A673 (cell line): ENCODE measurements at regions not wholly inside any gene's neighbourhood (a gene's known extent, or its start where the extent isn't known, plus 50 kb on each side); places are given as distances from the start of the nearest gene placed in this dataset.

Experiments used
- BruUV-seq: library from RNA; stranded (reverse); fragments of 400-500 nt; replicated peaks from 2 replicates; lab custom pipeline; 2021; lab: Mats Ljungman, UMichigan
- CTCF ChIA-PET: fragments of 300-600 bp; sonication (Branson Sonifier 250); formaldehyde crosslinking; loops from one replicate; lab custom pipeline; 2022; ENCODE audit warnings: antibody characterized with exemption; lab: Charles Lee
- POLR2A ChIA-PET: fragments of 300-600 bp; sonication (Branson Sonifier 250); formaldehyde crosslinking; loops from one replicate; lab custom pipeline; 2022; ENCODE audit warnings: antibody characterized with exemption; ENCODE audit not compliant: low non-redundant PET; lab: Charles Lee
- DNase-seq: peaks from one replicate; pipeline ENCODE4 v3.0.0-alpha.2; 2015; ENCODE audit warnings: low spot score
- H3K27ac ChIP-seq: fragments of 200-600 bp; sonication (generic); 2 replicates; pipeline ENCODE4 v1.5.1; 2016; ENCODE audit warnings: mixed run types, low read depth, mild to moderate bottlenecking, mixed read lengths, antibody characterized with exemption, low read length; ENCODE audit not compliant: poor library complexity, severe bottlenecking
- H3K27me3 ChIP-seq: fragments of 200-600 bp; sonication (generic); replicated peaks from 2 replicates; pipeline ENCODE4 v1.6.1; 2017; ENCODE audit warnings: mixed run types, low read depth, mild to moderate bottlenecking, mixed read lengths, antibody characterized with exemption, low read length; ENCODE audit not compliant: insufficient read depth, poor library complexity
- H3K36me3 ChIP-seq: fragments of 200-600 bp; sonication (generic); 2 replicates; pipeline ENCODE4 v1.6.1; 2016; ENCODE audit warnings: mixed run types, mild to moderate bottlenecking, mixed read lengths, antibody characterized with exemption, low read length; ENCODE audit not compliant: insufficient read depth, poor library complexity, severe bottlenecking
- H3K4me1 ChIP-seq: fragments of 200-600 bp; sonication (generic); 2 replicates; pipeline ENCODE4 v1.6.1; 2017; ENCODE audit warnings: mixed run types, mild to moderate bottlenecking, mixed read lengths, antibody characterized with exemption, low read length; ENCODE audit not compliant: insufficient read depth, poor library complexity, severe bottlenecking
- H3K4me3 ChIP-seq: fragments of 200-600 bp; sonication (generic); 2 replicates; pipeline ENCODE4 v1.5.1; 2016; ENCODE audit warnings: low read depth, mixed run types, mild to moderate bottlenecking, mixed read lengths, low read length; ENCODE audit not compliant: poor library complexity, severe bottlenecking
- H3K9me3 ChIP-seq: fragments of 200-600 bp; sonication (generic); 2 replicates; pipeline ENCODE4 v1.6.1; 2016; ENCODE audit warnings: mixed run types, low read depth, mild to moderate bottlenecking, mixed read lengths, antibody characterized with exemption, low read length; ENCODE audit not compliant: poor library complexity, severe bottlenecking
- EZH2 ChIP-seq: fragments of 200-600 bp; sonication (generic); IDR thresholded peaks from 2 replicates; pipeline ENCODE4 v1.6.1; 2017; ENCODE audit warnings: borderline replicate concordance, low read depth, mild to moderate bottlenecking, mixed read lengths, antibody characterized with exemption, low read length; ENCODE audit not compliant: poor library complexity, severe bottlenecking
- intact Hi-C: fragments of 100-400 bp; cut with micrococcal nuclease; formaldehyde crosslinking; loops from one replicate; pipeline ENCODE4 v1.10.0; 2022; ENCODE audit not compliant: unreplicated experiment
- TF ChIP-seq, protein P1 (sequence below): fragments of 300-800, 200-600 bp; sonication (generic); conservative IDR thresholded peaks from 2 replicates; pipeline ENCODE4 v1.5.1; 2017; ENCODE audit warnings: low read depth, mild to moderate bottlenecking, antibody characterized with exemption, low read length, moderate library complexity, mixed read lengths

DNA sequence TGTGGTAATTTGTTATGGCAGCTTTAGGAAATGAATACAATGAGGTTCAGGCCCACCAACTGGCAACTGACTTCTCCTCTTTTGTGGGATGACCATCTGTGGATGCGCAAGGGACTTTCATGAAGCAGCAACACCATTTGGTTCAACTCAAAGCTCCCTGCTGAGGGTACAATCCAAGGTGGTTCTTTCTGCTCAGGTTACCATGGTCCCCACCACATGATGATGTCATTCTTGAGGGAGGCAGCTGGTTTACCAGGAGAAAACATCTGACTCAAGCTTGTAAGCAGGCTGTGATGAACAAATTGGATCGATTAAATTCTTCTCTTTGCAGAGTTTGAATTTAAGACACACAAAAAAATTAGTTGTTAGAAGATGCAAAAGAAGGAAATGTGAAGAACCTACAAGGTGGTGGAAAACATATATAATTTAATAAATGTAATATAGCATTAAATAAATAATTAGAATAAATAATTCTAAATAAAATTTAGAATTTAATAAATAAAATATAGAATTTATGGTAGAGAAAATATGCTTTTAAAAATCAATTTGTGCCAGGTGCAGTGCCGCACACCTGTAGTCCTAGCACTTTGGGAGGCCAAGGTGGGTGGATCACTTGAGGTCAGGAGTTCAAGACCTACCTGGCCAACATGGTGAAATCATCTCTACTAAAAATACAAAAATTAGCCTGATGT is 67.6 kb upstream of the ANKFN1 start:
- Histone ChIP-seq H3K27ac (no peak overlapping the region), H3K36me3 (no peaks in the 10 kb centered on the region), H3K4me1 (no peaks in the 10 kb centered on the region), H3K9me3 (no peaks in the 10 kb centered on the region), H3K27me3 (peaks cover 16% of the 10 kb centered on the region), H3K4me3 (no peak overlapping the region)
- DNase-seq, result no peak
- intact Hi-C loops, result no loop called here
- ChIA-PET CTCF (no interaction called here), POLR2A (no interaction called here)
- no TSS peak for BruUV-seq
- TF ChIP-seq, protein P1, sequence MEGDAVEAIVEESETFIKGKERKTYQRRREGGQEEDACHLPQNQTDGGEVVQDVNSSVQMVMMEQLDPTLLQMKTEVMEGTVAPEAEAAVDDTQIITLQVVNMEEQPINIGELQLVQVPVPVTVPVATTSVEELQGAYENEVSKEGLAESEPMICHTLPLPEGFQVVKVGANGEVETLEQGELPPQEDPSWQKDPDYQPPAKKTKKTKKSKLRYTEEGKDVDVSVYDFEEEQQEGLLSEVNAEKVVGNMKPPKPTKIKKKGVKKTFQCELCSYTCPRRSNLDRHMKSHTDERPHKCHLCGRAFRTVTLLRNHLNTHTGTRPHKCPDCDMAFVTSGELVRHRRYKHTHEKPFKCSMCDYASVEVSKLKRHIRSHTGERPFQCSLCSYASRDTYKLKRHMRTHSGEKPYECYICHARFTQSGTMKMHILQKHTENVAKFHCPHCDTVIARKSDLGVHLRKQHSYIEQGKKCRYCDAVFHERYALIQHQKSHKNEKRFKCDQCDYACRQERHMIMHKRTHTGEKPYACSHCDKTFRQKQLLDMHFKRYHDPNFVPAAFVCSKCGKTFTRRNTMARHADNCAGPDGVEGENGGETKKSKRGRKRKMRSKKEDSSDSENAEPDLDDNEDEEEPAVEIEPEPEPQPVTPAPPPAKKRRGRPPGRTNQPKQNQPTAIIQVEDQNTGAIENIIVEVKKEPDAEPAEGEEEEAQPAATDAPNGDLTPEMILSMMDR, result no peak
- TF ChIP-seq EZH2, result no peak

DNA sequence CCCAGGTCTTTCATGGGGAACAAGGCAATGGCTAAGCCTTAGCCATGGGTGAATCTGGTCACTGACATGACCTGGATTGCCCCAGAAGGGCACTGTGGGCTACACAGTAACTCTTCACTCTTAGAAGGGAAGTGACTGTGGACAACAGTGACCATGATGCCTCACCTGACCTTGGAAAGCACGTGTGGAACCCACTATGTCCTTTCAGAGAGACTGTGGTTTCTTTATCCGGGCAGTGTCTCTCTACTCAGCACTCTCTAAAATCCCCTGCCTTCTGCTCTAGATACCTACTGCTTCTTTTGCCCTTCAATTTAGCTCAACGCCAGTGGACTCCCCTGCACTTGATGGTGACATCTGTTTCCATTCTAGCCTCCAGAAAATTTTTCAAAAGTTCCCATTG is 66.1 kb upstream of the ANKFN1 start:
- CTCF ChIA-PET, result no interaction called here

DNA sequence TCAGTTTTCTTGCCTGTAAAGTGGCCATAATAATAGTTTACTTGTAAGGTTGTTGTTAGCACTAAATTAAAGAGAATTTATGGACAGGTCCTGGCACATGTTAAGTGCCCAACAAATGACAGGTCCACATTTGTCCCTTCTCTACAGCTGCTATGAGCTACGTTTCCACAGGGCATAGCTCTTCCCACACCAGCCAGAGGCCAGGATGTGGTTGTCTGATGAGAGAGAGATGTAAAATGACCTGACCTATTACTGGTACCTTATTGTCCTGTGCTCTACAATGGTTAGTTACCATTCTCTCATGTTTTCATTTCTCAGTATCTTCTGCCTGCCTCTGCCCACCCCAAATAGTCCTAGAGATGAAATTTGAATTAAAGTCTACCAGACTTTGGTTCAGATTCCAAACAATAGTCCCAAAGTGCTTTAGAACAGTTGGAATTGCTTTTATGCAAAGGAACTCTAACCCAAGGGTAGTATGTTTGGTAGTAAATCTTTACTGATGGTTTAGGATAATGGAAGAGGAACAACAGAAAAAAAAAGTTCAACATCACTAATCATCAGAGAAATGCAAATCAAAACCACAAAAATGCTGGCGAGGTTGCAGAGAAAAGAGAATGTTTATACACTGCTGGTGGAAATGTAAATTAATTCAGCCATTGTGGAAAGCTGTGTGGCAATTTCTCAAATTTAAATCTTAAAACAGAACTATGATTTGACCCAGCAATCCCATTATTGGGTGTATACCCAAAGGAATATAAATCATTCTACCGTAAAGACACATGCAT is 57.1 kb upstream of the ANKFN1 start:
- no peaks in the 10 kb centered on the region for H3K9me3 ChIP-seq
- ChIA-PET CTCF (no interaction called here), POLR2A (no interaction called here)
- H3K36me3 ChIP-seq, result no peaks in the 10 kb centered on the region
- no peak overlapping the region for H3K27ac ChIP-seq
- no peak for DNase-seq
- TF ChIP-seq EZH2, result no peak
- TF ChIP-seq, protein P1, result no peak
- intact Hi-C loops, result no loop called here
- no peak overlapping the region for H3K4me3 ChIP-seq
- BruUV-seq, result no TSS peak
- H3K4me1 ChIP-seq, result no peaks in the 10 kb centered on the region
- H3K27me3 ChIP-seq, result peaks cover 3% of the 10 kb centered on the region

More for the DNA sequence above, 66.1 kb upstream of the ANKFN1 start:
- Histone ChIP-seq H3K9me3 (no peaks in the 10 kb centered on the region), H3K27ac (no peak overlapping the region), H3K4me1 (no peaks in the 10 kb centered on the region), H3K36me3 (no peaks in the 10 kb centered on the region), H3K27me3 (peaks cover 15% of the 10 kb centered on the region), H3K4me3 (no peak overlapping the region)
- TF ChIP-seq, protein P1, result no peak
- no peak for TF ChIP-seq EZH2
- POLR2A ChIA-PET, result no interaction called here
- DNase-seq, result no peak
- intact Hi-C loops, result no loop called here
- no TSS peak for BruUV-seq
